ENCODE measurements at regions not wholly inside any gene's neighbourhood (a gene's known extent, or its start where the extent isn't known, plus 50 kb on each side); places are given as distances from the start of the nearest gene placed in this dataset.

- Mint-ChIP-seq H3K27ac (peak overlapping the region; percentile 31), H3K4me1 (ENCODE audit: low read depth) (peaks cover 42% of the 10 kb centered on the region), H3K27me3 (ENCODE audit: low read depth) (peaks cover 30% of the 10 kb centered on the region), H3K36me3 (ENCODE audit: low read depth) (no peaks in the 10 kb centered on the region), H3K4me3 (no peak overlapping the region), H3K9me3 (ENCODE audit: insufficient read depth) (no peaks in the 10 kb centered on the region)
- no peak for DNase-seq
- POLR2A ChIA-PET: no interaction called here
- ATAC-seq: no peak
- CTCF ChIA-PET: interaction anchor here (0.6 to 6.8 kb wide), 3 partner anchors 9 to 327 kb away, joined by 3 to 44 read pairs (median 6); no protein-coding TSS in a partner anchor
These were observed 82.4 kb upstream of the TAF1B start for GRCh38 chr2:9760902-9761228.

GRCh38 chr2:9761577-9761976 is 81.7 kb upstream of the TAF1B start:
- no peaks in the 10 kb centered on the region for H3K36me3 Mint-ChIP-seq (ENCODE audit: low read depth)
- no peak overlapping the region for H3K4me3 Mint-ChIP-seq
- H3K4me1 Mint-ChIP-seq (ENCODE audit: low read depth): peaks cover 42% of the 10 kb centered on the region
- no peaks in the 10 kb centered on the region for H3K9me3 Mint-ChIP-seq (ENCODE audit: insufficient read depth)
- no peak overlapping the region for H3K27ac Mint-ChIP-seq
- ChIA-PET POLR2A (no interaction called here), CTCF (interaction anchor here (0.6 to 6.8 kb wide), 3 partner anchors 8 to 615 kb away, joined by 3 to 44 read pairs (median 3); no protein-coding TSS in a partner anchor)
- H3K27me3 Mint-ChIP-seq (ENCODE audit: low read depth): peaks cover 25% of the 10 kb centered on the region
- DNase-seq (no peak), ATAC-seq (no peak)

- Mint-ChIP-seq H3K27me3 (ENCODE audit: low read depth) (peaks cover 22% of the 10 kb centered on the region), H3K27ac (no peak overlapping the region), H3K4me1 (ENCODE audit: low read depth) (peaks cover 41% of the 10 kb centered on the region), H3K36me3 (ENCODE audit: low read depth) (no peaks in the 10 kb centered on the region), H3K4me3 (no peak overlapping the region), H3K9me3 (ENCODE audit: insufficient read depth) (no peaks in the 10 kb centered on the region)
- DNase-seq: no peak
- ChIA-PET POLR2A (no interaction called here), CTCF (interaction anchor here (0.8 to 6.8 kb wide), 2 partner anchors 8 to 614 kb away, joined by 3 to 44 read pairs; no protein-coding TSS in a partner anchor)
- ATAC-seq: no peak
These were observed 81.1 kb upstream of the TAF1B start for GRCh38 chr2:9762164-9762563.

- ChIA-PET CTCF (no interaction called here), POLR2A (no interaction called here)
- no peaks in the 10 kb centered on the region for H3K36me3 Mint-ChIP-seq (ENCODE audit: low read depth)
- H3K4me1 Mint-ChIP-seq (ENCODE audit: low read depth): peaks cover 36% of the 10 kb centered on the region
- no peaks in the 10 kb centered on the region for H3K9me3 Mint-ChIP-seq (ENCODE audit: insufficient read depth)
- H3K27me3 Mint-ChIP-seq (ENCODE audit: low read depth): peaks cover 17% of the 10 kb centered on the region
- no peak overlapping the region for H3K4me3 Mint-ChIP-seq
- ATAC-seq (no peak), DNase-seq (no peak)
- H3K27ac Mint-ChIP-seq: no peak overlapping the region
These were observed 80.3 kb upstream of the TAF1B start for GRCh38 chr2:9762941-9763340.

GRCh38 chr2:9763356-9764152 is 79.7 kb upstream of the TAF1B start:
- ChIA-PET CTCF (no interaction called here), POLR2A (no interaction called here)
- H3K4me1 Mint-ChIP-seq (ENCODE audit: low read depth): peaks cover 36% of the 10 kb centered on the region
- no peaks in the 10 kb centered on the region for H3K9me3 Mint-ChIP-seq (ENCODE audit: insufficient read depth)
- DNase-seq (no peak), ATAC-seq (no peak)
- no peak overlapping the region for H3K4me3 Mint-ChIP-seq
- peaks cover 13% of the 10 kb centered on the region for H3K27me3 Mint-ChIP-seq (ENCODE audit: low read depth)
- no peaks in the 10 kb centered on the region for H3K36me3 Mint-ChIP-seq (ENCODE audit: low read depth)
- no peak overlapping the region for H3K27ac Mint-ChIP-seq

GRCh38 chr2:9764153-9764778 is 79.0 kb upstream of the TAF1B start:
- no peaks in the 10 kb centered on the region for H3K36me3 Mint-ChIP-seq (ENCODE audit: low read depth)
- H3K9me3 Mint-ChIP-seq (ENCODE audit: insufficient read depth): no peaks in the 10 kb centered on the region
- H3K4me1 Mint-ChIP-seq (ENCODE audit: low read depth): peaks cover 36% of the 10 kb centered on the region
- ChIA-PET POLR2A (no interaction called here), CTCF (no interaction called here)
- ATAC-seq: no peak
- peaks cover 8% of the 10 kb centered on the region for H3K27me3 Mint-ChIP-seq (ENCODE audit: low read depth)
- H3K4me3 Mint-ChIP-seq: no peak overlapping the region
- no peak overlapping the region for H3K27ac Mint-ChIP-seq
- no peak for DNase-seq

- Mint-ChIP-seq H3K9me3 (ENCODE audit: insufficient read depth) (no peaks in the 10 kb centered on the region), H3K27ac (no peak overlapping the region), H3K36me3 (ENCODE audit: low read depth) (no peaks in the 10 kb centered on the region), H3K27me3 (ENCODE audit: low read depth) (peaks cover 4% of the 10 kb centered on the region), H3K4me1 (ENCODE audit: low read depth) (peaks cover 28% of the 10 kb centered on the region), H3K4me3 (no peak overlapping the region)
- ChIA-PET CTCF (no interaction called here), POLR2A (no interaction called here)
- no peak for ATAC-seq
- no peak for DNase-seq
These were observed 77.4 kb upstream of the TAF1B start for GRCh38 chr2:9765611-9766531.

- Mint-ChIP-seq H3K36me3 (ENCODE audit: low read depth) (no peaks in the 10 kb centered on the region), H3K27me3 (ENCODE audit: low read depth) (peaks cover 4% of the 10 kb centered on the region), H3K9me3 (ENCODE audit: insufficient read depth) (no peaks in the 10 kb centered on the region), H3K4me1 (ENCODE audit: low read depth) (peaks cover 26% of the 10 kb centered on the region), H3K27ac (no peak overlapping the region), H3K4me3 (no peak overlapping the region)
- no peak for ATAC-seq
- DNase-seq: no peak
- ChIA-PET CTCF (interaction anchor here (1.5 to 4.0 kb wide), 2 partner anchors 9 to 46 kb away, joined by 4 to 44 read pairs; no protein-coding TSS in a partner anchor), POLR2A (no interaction called here)
These were observed 75.5 kb upstream of the TAF1B start for GRCh38 chr2:9767656-9768281.

GRCh38 chr2:9768388-9768787 is 74.9 kb upstream of the TAF1B start:
- Mint-ChIP-seq H3K27ac (no peak overlapping the region), H3K4me1 (ENCODE audit: low read depth) (peaks cover 26% of the 10 kb centered on the region), H3K9me3 (ENCODE audit: insufficient read depth) (no peaks in the 10 kb centered on the region), H3K4me3 (no peak overlapping the region), H3K36me3 (ENCODE audit: low read depth) (no peaks in the 10 kb centered on the region), H3K27me3 (ENCODE audit: low read depth) (peaks cover 7% of the 10 kb centered on the region)
- DNase-seq: no peak
- CTCF ChIA-PET: interaction anchor here (1.5 to 6.9 kb wide), 5 partner anchors 10 to 45 kb away, joined by 4 to 65 read pairs (median 23); no protein-coding TSS in a partner anchor
- ATAC-seq: no peak
- POLR2A ChIA-PET: interaction anchor here (1.4 kb wide), 1 partner anchor 138 kb away, joined by 5 read pairs; the partner anchor contains the start of gene YWHAQ

GRCh38 chr2:9769171-9770005 is 73.9 kb upstream of the TAF1B start:
- no peaks in the 10 kb centered on the region for H3K36me3 Mint-ChIP-seq (ENCODE audit: low read depth)
- POLR2A ChIA-PET: interaction anchor here (0.5 to 1.6 kb wide), 5 partner anchors 22 to 214 kb away, joined by 4 to 5 read pairs (median 4); partner anchors contain the start of genes ADAM17 and YWHAQ
- no peak for DNase-seq

More at GRCh38 chr2:9769171-9770005, 73.9 kb upstream of the TAF1B start:
- H3K27me3 Mint-ChIP-seq (ENCODE audit: low read depth): peaks cover 8% of the 10 kb centered on the region
- H3K4me1 Mint-ChIP-seq (ENCODE audit: low read depth): peaks cover 17% of the 10 kb centered on the region
- CTCF ChIA-PET: interaction anchor here (1.0 to 6.9 kb wide), 17 partner anchors 10 to 666 kb away, joined by 3 to 65 read pairs (median 7); no protein-coding TSS in a partner anchor
- ATAC-seq: no peak
- H3K27ac Mint-ChIP-seq: no peak overlapping the region
- H3K9me3 Mint-ChIP-seq (ENCODE audit: insufficient read depth): no peaks in the 10 kb centered on the region
- H3K4me3 Mint-ChIP-seq: no peak overlapping the region
